HG03354 (cell line): ENCODE measurements at regions not wholly inside any gene's neighbourhood (a gene's known extent, or its start where the extent isn't known, plus 50 kb on each side); places are given as distances from the start of the nearest gene placed in this dataset.
"Not testable (repeated sequence)": the region's sequence is repeated elsewhere in the genome, so short reads cannot be mapped to it uniquely, and the experiment has no call there.

Experiments
- ATAC-seq: cut with Tn5 transposase; IDR thresholded peaks from one replicate; pipeline ENCODE4 v1.9.1; 2021; ENCODE audit warnings: mild to moderate bottlenecking; ENCODE audit not compliant: unreplicated experiment, poor library complexity, severe bottlenecking

DNA sequence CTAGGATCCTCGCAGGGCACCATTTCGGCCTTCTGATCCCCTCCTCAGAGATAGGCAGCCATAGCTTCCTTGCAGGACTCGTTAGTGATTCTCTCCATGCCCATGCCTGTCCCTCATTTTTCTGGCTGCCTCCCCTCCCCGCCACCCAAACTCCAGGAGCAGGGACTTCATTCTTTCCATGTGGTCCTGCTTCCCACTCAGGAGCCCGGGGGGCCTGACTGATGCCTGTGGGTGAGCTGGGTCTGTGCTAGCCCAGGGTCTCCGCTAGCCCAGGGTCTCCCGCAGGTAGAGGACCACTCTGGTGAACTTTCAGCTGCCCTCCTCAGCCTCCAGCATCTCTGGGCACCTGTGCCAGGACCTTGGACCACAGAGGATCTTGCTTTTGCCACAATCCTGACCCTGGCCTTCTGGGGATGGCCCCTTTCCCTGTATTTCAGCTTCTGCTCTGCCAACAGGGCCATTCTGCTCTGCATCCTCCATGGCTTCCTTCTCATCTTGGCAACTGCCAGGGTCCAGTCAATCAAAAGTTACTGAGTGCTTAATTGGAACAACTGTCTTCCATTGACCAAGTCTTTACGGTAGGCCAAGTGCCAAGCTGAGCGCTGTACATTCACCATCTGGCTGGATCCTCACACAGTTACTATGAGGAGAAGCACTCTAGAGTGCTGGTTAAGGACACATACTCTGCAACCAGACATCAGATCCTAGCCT is 152.2 kb downstream of the EFNB1 start:
- no peak for ATAC-seq

DNA sequence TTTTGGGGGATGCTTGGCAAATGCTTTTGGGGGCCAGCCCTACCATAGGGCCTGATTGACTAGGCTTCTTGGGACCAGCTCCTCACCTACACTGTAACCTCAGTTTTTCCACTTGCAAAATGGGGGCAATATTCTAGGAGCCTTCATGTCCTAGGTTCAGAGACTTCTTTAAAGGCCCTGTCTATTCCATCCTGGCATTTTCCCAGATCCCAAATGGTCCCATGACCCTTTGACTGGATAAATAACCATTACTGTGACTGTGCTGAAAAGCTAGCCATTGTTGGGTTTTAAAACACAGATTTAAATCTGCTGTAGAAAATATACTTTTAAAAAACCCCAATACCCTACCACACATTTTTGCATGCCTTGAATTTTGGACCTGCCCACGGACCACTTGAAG is 149.8 kb downstream of the EFNB1 start:
- ATAC-seq, result no peak

DNA sequence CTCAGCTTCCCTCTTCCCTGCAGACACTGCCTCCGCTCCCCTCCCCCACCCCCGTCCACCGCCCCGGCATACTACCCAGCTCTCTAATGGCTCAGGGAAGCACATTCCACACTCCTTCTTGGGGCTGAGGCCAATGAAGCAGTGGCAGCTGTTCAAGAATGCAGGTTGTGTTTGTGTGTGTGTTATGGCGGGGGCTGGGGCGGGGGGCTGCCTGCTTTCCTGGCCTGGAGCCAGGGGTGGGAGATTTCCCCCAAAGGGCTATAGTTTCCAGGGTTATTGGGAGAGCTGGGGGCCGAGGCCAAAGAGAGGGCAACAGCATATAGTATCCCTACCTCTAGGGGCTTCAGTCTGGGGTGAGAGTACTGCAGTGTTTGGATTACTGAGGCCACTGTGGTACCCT is 149.4 kb downstream of the EFNB1 start:
- no peak for ATAC-seq

DNA sequence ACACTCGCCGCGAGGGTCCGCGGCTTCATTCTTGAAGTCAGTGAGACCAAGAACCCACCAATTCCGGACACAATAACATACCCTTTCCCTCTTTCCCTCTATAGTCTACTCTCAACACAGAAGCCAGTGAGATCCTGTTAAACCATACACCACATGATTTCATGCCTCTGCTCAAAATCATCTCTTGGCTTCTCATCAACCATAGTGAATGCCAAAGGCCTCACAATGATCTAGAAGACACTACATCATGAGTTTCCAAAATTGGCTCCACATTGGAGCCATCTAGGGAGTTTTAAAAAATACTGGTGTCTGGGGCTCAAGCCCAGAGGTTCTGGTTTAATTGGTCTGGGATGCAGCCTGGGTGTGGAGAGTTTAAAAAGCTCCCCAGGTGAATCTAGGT is 124.5 kb downstream of the EFNB1 start:
- ATAC-seq, result no peak

DNA sequence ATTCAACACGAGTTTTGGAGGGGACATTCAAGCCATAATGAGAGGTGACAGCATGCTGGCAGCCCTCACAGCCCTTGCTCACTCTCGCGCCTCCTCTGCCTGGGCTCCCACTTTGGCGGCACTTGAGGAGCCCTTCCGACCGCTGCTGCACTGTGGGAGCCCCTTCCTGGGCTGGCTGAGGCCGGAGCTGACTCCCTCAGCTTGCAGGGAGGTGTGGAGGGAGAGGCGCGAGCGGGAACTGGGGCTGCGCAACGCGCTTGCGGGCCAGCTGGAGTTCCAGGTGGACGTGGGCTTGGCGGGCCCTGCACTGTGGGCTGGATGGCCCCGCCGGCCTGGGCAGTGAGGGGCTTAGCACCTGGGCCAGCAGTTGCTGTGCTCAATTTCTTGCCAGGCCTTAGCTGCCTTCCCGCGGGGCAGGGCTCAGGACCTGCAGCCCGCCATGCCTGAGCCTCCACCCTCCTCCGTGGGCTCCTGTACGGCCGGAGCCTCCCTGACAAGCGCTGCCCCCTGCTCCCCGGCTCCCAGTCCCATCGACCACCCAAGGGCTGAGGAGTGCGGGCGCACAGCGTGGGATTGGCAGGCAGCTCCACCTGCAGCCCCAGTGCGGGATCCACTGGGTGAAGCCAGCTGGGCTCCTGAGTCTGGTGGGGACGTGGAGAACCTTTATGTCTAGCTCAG is 123.3 kb downstream of the EFNB1 start:
- not testable (repeated sequence) for ATAC-seq

DNA sequence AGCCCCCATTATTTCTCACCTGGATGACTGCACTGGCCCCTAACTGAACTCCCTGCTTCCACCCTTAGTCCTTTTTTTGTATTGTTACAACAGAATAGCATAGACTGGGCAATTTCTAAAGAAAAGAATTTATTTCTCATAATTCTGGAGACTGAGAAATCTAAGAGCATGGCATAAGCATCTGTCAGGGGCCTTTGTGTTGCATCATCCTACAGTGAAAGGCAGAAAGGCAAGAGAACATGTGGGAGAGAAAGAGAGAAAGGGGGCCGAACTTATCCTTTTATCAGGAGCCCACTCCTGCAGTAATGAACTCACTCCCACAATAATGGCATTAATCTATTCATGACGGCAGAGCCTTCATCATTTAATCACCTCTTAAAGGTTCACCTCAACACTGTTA is 122.1 kb downstream of the EFNB1 start:
- ATAC-seq, result no peak

DNA sequence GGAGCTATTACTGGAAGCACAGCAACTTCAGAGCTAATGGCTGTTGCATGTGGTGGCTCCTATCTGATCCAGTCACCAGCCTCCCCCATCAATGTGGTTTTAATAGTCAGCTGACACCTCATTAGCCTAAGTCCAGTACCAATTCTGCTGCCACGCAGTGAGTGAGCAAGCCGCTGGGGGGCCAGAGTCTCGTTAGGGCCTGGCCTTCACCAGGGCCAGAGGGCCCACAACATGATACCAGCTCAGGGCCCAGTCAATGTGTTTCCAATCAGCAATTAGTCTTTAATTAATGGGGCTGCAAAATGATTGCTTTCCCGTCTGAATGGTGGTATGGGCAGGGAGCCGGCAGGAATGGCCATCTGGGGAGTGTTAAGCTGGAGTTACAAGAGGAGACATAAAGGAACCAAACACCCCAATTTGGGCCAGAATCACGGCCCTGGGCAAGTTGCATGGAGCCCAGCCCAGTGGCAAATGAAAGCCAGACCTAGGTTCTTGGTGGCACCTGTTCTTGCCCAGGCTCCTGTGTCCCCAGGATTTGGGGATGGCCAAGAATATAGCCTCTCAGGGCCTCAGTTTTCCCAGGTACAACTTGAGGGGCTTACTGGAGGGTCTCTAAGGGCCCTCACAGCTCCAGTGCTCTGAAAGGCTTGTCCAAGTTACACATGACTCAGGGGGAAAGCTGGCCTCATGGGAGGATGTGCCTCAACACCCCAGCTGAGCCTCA is 119.2 kb downstream of the EFNB1 start:
- no peak for ATAC-seq

DNA sequence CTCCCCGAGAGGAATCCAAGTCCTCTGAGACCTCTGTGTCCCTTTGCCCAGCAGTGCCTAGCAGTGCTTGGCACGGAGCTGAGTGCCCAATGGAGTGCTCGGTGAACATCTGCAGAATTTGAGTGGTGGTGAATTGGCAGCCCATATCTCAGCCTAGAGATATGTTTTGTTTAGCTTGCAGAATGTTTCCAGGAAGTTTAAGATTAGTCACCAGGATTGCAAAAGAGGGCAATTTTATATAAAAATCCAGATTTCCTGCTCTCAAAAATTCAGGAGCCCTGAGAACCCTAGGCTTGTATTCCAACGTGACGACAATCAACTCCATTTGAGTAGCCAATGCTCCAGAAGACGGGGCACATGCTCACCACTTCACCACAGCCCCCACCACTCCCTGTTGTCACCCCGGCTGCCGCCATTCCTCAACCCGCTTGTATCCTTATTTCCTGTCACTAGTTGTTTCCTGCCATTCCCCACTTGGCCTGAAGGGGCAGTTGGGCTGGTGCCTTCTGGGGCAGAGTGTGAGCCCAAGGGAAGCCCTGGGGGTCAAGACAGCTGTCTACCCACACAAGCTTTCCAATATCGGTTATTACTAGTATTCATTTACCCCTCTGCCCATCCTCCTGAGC is 116.9 kb downstream of the EFNB1 start:
- no peak for ATAC-seq

DNA sequence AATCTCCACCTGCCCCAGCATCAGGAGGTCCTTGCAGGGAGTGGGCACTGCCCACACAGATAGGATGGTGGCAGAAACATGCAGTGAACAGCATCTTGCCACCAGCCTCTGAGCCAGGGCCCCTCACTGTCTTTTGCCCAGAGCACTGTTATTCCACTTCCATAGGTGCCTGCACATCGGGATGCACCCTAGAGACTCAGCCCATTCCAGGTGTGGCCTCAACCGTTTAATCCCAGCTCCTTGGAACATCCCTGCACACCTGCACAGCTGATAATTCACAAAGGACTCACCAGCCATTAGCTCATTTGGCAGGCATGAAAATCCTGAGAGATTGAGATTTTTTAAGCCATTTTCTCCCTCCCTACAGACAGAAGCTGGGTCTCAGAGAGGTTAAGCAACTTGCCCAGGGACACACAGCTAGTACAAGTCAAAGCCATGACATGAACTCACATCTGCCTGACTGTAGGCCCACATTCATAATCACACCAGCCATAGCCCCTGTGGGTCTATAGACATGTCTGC is 116.3 kb downstream of the EFNB1 start:
- ATAC-seq, result no peak

DNA sequence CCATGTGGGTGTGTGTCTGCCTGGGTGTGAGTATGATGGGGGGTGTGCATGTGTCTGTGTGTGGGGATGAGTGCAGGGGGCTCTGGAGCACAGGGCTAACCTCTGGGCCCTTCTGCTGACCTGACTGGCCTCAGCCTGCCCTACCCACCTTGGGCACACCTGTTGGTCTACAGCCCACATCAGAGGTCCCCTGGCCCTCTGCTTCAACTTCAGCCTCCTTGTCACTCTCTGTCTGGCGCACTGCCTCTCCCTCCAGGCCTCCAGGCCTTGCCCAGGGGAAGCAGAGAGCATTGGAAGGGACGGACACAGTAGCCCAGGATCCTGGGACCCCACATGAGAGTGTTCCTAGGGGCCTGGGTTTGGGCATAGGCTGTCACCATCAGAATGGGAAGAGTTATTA is 115.4 kb downstream of the EFNB1 start:
- no peak for ATAC-seq

DNA sequence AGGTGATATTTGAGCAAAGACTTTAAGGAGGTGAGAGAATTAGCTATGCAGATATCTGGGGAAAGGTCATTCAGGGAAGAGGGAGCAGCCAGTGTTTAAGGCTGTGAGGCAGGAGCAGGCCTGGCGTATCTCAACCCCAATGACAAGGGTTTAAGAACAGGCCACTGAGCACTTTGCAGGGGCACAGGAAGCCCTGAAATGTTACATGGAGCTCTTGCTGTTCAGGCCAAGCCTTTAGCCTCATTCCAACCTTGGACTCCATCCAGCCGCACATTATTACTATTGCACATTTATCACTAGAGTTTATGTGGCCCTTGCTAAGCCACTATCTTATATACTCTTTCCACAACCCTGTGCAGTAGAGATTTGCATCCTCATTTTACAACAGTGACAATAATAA is 114.0 kb downstream of the EFNB1 start:
- ATAC-seq, result no peak

DNA sequence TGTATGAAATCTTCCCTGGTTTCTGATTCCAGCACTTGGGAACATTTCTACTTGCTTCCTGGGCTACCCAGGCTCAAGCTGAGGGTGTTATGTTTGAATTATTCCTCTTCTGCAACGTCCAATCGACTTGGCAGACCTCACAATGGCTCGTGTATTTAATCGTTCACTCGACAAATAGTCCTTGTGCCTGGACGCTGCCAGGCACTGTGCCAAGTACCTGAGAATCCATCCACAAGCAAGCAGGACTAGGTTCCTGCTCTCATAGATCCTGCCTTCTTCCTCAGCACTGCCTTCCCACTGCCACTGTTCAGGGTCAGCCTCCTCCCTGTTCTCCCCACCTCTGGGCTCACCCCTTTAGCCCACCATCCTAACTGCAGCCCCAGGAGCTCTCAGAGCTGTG is 113.3 kb downstream of the EFNB1 start:
- no peak for ATAC-seq

DNA sequence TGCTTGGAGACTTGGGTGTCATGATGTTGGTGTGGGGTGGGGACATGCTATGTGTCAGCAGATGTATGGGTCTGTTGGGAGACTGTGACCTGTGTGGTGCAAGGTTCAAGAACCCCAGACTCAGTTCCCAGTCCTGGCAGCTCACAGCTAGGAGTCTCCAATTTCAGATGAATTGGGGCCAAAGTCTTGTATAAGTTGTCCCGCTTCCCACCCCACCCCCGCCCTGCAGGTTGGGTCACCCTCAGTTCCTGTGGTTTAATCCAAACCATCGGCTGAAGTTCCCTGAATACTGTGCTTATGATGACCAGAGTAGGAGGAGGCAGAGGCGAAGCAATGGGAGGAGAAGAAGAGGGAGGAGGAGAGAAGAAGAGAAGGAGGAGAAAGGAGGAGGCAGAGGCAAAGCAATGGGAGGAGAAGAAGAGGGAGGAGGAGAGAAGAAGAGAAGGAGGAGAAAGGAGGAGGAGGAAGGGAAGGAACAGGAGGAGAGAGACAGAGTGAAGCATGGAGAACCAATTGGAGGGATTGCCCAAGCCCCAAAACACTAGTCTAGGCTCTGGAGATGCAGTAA is 112.6 kb downstream of the EFNB1 start:
- ATAC-seq, result no peak

DNA sequence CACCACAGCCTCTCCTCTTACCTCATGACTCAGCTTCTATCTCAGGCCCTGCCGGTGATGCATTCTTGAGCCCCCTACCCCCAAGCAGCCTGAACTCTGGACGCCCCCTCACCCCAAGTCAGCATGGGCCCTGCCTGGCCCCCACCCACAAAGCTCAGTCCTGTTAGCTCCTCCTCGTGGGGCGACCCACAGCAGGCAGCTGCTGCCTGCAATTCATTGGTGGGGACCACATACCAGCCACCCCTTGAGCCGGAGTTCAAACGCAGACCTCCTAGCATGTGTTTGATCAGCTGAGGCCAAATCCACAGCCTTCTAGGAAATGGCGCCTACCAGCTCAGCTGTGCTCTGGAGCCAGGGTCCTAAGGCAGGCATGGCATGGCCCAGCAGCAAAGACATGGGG is 111.8 kb downstream of the EFNB1 start:
- ATAC-seq, result no peak

DNA sequence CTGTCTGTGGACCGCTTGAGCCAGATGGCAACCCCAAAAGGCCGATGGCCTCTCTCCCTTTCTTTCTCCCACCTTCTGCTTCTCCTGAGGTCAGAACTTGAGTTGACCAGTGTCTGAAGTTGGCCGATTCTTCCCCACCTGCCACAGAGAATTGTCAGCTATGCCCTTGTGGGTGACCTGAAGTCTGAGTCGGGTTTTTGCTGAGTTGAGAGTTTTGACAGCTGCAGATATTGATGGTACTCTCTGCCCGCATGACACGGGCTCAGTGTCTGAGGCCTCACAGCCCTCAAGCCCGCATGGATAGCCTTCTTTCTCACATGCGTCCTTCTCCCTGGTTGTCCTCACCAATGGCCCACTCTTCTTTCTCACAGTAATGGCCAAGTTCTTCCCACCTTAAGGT is 111.0 kb downstream of the EFNB1 start:
- ATAC-seq, result no peak

DNA sequence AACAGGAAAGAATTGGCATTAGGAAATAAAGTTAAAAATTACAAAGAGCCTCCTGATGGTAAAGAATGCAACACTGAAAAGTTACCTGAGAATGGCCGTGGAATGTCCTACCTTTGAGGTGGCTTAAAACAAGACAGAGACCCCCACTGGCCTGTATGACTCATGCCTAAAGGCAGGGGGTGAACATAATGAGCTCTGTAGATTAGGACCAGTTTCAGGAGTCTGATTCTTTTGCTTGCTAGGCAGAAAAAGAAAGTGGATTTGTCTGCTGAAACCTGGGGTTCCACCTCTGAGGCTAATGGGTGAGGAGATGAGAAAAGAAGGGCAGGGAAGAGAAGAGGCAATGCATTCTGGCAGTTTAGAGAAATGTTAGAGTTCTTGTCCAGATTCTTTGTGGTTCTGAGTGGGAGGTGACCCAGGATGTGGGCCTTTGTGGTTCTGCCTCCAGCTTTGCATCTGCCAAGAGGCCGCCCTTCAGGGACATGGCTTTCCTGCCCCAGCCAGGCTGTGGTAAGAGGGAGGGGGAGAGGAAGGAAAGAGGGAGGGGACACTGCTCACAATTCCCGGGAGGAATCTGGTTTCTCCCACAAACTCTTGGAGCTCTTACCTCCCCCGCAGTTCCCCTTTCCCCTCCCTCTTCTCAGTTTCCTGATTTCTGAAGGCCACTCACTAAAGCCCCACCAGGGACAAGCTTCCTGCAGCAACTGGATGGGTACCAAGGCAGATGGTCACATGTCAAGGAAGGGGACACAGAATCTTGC is 109.6 kb downstream of the EFNB1 start:
- ATAC-seq, result no peak

DNA sequence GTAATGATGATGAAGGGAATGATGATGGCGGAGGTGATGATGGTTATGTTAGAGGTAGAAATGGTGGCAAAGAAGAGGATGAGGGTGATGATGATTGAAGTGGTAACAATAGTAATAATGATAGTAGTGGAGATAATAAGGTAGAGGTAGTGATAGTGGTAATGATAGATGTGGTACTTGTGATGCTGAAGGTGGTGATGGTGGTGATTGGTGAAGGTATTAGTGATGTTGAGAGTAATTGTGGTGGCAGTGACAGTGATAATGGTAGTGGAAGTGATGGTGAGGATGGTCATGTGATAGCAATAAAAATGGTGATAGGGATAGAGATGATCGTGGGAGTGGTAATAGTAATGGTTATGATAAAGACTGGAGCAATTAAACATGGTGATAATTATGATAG is 108.8 kb downstream of the EFNB1 start:
- no peak for ATAC-seq

DNA sequence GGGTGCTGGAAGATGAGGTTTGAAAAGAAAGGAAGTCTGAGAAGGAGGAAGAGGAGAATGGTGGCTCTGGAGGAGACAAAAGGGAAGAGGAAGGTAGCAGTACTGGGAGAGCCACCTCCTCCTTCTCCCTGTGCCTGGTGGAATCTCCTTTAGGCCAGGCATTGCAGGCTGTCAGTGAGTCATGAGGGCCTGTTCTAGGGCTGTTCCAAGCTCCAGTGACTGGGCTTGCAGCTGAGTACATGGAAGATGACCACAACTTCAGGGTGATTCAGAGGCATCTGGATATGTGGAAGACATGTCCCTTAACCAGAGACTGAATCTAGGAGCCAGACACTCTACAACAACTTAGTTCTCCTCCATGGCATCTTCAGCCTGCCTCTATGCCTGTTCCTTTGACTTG is 107.8 kb downstream of the EFNB1 start:
- no peak for ATAC-seq

DNA sequence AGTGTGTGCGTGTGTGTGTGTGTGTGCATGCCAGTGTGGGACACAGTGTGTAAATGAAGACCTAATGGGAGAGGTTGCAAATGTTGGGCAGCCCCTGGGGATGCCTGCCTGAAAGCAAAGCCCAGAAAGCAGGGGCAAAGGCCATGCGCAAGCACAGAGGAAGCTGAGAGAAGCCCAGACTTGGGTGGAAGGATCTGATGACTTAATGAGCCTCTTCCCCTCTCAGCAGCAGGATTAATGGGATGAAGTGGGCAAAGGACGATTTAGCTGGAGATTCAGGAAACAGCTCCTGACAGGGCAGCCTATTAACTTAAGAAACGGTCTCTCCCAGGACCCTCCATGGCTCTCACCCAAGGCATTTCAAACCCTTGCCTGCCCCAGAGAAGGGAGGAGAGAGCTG is 107.3 kb downstream of the EFNB1 start:
- no peak for ATAC-seq
